ENCODE measurements at regions not wholly inside any gene's neighbourhood (a gene's known extent, or its start where the extent isn't known, plus 50 kb on each side); places are given as distances from the start of the nearest gene placed in this dataset.
A peak's percentile ranks its signal among the peaks of the same experiment; 100 is the strongest.

GRCh38 chr5:143870362-143870761 is 58.4 kb downstream of the HMHB1 start:
- no peak for DNase-seq

- DNase-seq: peak; percentile 29
These were observed 59.1 kb downstream of the HMHB1 start for GRCh38 chr5:143870871-143871632.

- DNase-seq: no peak
These were observed 59.7 kb downstream of the HMHB1 start for GRCh38 chr5:143871672-143872071.

- no peak for DNase-seq
These were observed 62.4 kb downstream of the HMHB1 start for GRCh38 chr5:143874312-143874711.

GRCh38 chr5:143877196-143877595 is 65.2 kb downstream of the HMHB1 start:
- DNase-seq: no peak

- no peak for DNase-seq
These were observed 66.5 kb downstream of the HMHB1 start for GRCh38 chr5:143878430-143878829.

- no peak for DNase-seq
These were observed 67.7 kb downstream of the HMHB1 start for GRCh38 chr5:143879646-143880045.

GRCh38 chr5:143880178-143880577 is 68.2 kb downstream of the HMHB1 start:
- DNase-seq: no peak

- no peak for DNase-seq
These were observed 70.6 kb downstream of the HMHB1 start for GRCh38 chr5:143882520-143882919.

GRCh38 chr5:143886096-143886495 is 74.1 kb downstream of the HMHB1 start:
- no peak for DNase-seq

GRCh38 chr5:143886651-143887638 is 75.0 kb downstream of the HMHB1 start:
- no peak for DNase-seq

- no peak for DNase-seq
These were observed 76.1 kb downstream of the HMHB1 start for GRCh38 chr5:143887903-143888665.

- DNase-seq: no peak
These were observed 77.0 kb downstream of the HMHB1 start for GRCh38 chr5:143888912-143889311.

GRCh38 chr5:143889986-143890385 is 78.0 kb downstream of the HMHB1 start:
- no peak for DNase-seq

- DNase-seq: no peak
These were observed 78.5 kb downstream of the HMHB1 start for GRCh38 chr5:143890487-143890886.

- no peak for DNase-seq
These were observed 80.3 kb downstream of the HMHB1 start for GRCh38 chr5:143892271-143892670.

- DNase-seq: no peak
These were observed 80.9 kb downstream of the HMHB1 start for GRCh38 chr5:143892908-143893307.

- DNase-seq: no peak
These were observed 81.7 kb downstream of the HMHB1 start for GRCh38 chr5:143893638-143894037.

- DNase-seq: no peak
These were observed 84.6 kb downstream of the HMHB1 start for GRCh38 chr5:143896516-143896915.

- DNase-seq: peak; percentile 51
These were observed 85.0 kb downstream of the HMHB1 start for GRCh38 chr5:143896966-143897365.

GRCh38 chr5:143898381-143898780 is 86.4 kb downstream of the HMHB1 start:
- DNase-seq: no peak

- DNase-seq: no peak
These were observed 87.1 kb downstream of the HMHB1 start for GRCh38 chr5:143898916-143899591.

GRCh38 chr5:143908959-143909358 is 97.0 kb downstream of the HMHB1 start:
- no peak for DNase-seq

All from NCI-H226 (cell line).